Activated CD8-positive, alpha-beta T cell treated with anti-CD3 and anti-CD28 coated beads, Interleukin-2, amount 10 ng/mL, durations not matched to agents 7 days and 5 days (primary cell): ENCODE measurements at regions not wholly inside any gene's neighbourhood (a gene's known extent, or its start where the extent isn't known, plus 50 kb on each side); places are given as distances from the start of the nearest gene placed in this dataset.

Source experiments
- ATAC-seq: fragments of 150-1000 bp; cut with Tn5 transposase; one replicate; pipeline ENCODE4 v1.10.0; 2021; ENCODE audit warnings: moderate library complexity
- CTCF ChIA-PET: fragments of 350-600 bp; sonication (Branson Sonifier 250); formaldehyde crosslinking; loops from one replicate; lab custom pipeline; 2021; ENCODE audit warnings: antibody characterized with exemption; lab: Charles Lee
- POLR2A ChIA-PET: fragments of 350-600 bp; sonication (Branson Sonifier 250); formaldehyde crosslinking; loops from one replicate; lab custom pipeline; 2021; ENCODE audit warnings: antibody characterized with exemption; lab: Charles Lee
- DNase-seq: peaks from one replicate; pipeline ENCODE4 v3.0.0-alpha.2; 2020
- H3K27ac Mint-ChIP-seq: one replicate; pipeline ENCODE4 v1.8.0; 2021; ENCODE audit warnings: mild to moderate bottlenecking, mixed read lengths
- H3K27me3 Mint-ChIP-seq: one replicate; pipeline ENCODE4 v1.8.0; 2021; ENCODE audit warnings: low read depth, mixed read lengths
- H3K36me3 Mint-ChIP-seq: one replicate; pipeline ENCODE4 v1.8.0; 2021; ENCODE audit warnings: low read depth, mixed read lengths
- H3K4me1 Mint-ChIP-seq: one replicate; pipeline ENCODE4 v1.8.0; 2021; ENCODE audit warnings: low read depth, mixed read lengths
- H3K4me3 Mint-ChIP-seq: one replicate; pipeline ENCODE4 v1.8.0; 2021; ENCODE audit warnings: mild to moderate bottlenecking, mixed read lengths
- H3K9me3 Mint-ChIP-seq: one replicate; pipeline ENCODE4 v1.8.0; 2022; ENCODE audit warnings: mixed read lengths; ENCODE audit not compliant: insufficient read depth

GRCh38 chr2:138137949-138138348 lies 173.7 kb downstream of the HNMT start:
- no peak for ATAC-seq
- CTCF ChIA-PET = no interaction called here

GRCh38 chr2:138147796-138148195 lies 183.5 kb downstream of the HNMT start:
- Mint-ChIP-seq H3K4me1 (no peaks in the 10 kb centered on the region), H3K36me3 (no peaks in the 10 kb centered on the region), H3K27me3 (no peaks in the 10 kb centered on the region), H3K9me3 (no peaks in the 10 kb centered on the region), H3K4me3 (no peak overlapping the region), H3K27ac (no peak overlapping the region)
- ChIA-PET POLR2A (no interaction called here), CTCF (no interaction called here)
- ATAC-seq = no peak
- no peak for DNase-seq

More at GRCh38 chr2:138137949-138138348, 173.7 kb downstream of the HNMT start:
- Mint-ChIP-seq H3K36me3 (no peaks in the 10 kb centered on the region), H3K4me3 (no peak overlapping the region), H3K27ac (no peak overlapping the region), H3K4me1 (no peaks in the 10 kb centered on the region), H3K9me3 (no peaks in the 10 kb centered on the region), H3K27me3 (no peaks in the 10 kb centered on the region)
- no peak for DNase-seq
- POLR2A ChIA-PET = no interaction called here

- ChIA-PET CTCF (no interaction called here), POLR2A (no interaction called here)
- no peaks in the 10 kb centered on the region for H3K36me3 Mint-ChIP-seq
- no peaks in the 10 kb centered on the region for H3K27me3 Mint-ChIP-seq
- no peaks in the 10 kb centered on the region for H3K9me3 Mint-ChIP-seq
- no peaks in the 10 kb centered on the region for H3K4me1 Mint-ChIP-seq
- H3K27ac Mint-ChIP-seq = no peak overlapping the region
- no peak overlapping the region for H3K4me3 Mint-ChIP-seq
- no peak for ATAC-seq
- DNase-seq = no peak
Observed at GRCh38 chr2:138155304-138155703, 191.0 kb downstream of the HNMT start.

GRCh38 chr2:138157372-138157771 lies 193.1 kb downstream of the HNMT start:
- Mint-ChIP-seq H3K4me3 (no peak overlapping the region), H3K4me1 (no peaks in the 10 kb centered on the region), H3K9me3 (no peaks in the 10 kb centered on the region), H3K36me3 (no peaks in the 10 kb centered on the region), H3K27ac (no peak overlapping the region), H3K27me3 (no peaks in the 10 kb centered on the region)
- CTCF ChIA-PET = no interaction called here
- POLR2A ChIA-PET = no interaction called here
- no peak for DNase-seq
- no peak for ATAC-seq

GRCh38 chr2:138170485-138170884 lies 206.2 kb downstream of the HNMT start:
- H3K4me1 Mint-ChIP-seq = no peaks in the 10 kb centered on the region
- H3K27ac Mint-ChIP-seq = no peak overlapping the region
- no peak overlapping the region for H3K4me3 Mint-ChIP-seq
- H3K36me3 Mint-ChIP-seq = no peaks in the 10 kb centered on the region
- no peaks in the 10 kb centered on the region for H3K27me3 Mint-ChIP-seq
- POLR2A ChIA-PET = no interaction called here
- DNase-seq (no peak), ATAC-seq (no peak)
- H3K9me3 Mint-ChIP-seq = no peaks in the 10 kb centered on the region
- CTCF ChIA-PET = no interaction called here

- no peaks in the 10 kb centered on the region for H3K4me1 Mint-ChIP-seq
- ATAC-seq (no peak), DNase-seq (no peak)
- no peaks in the 10 kb centered on the region for H3K27me3 Mint-ChIP-seq
- CTCF ChIA-PET = no interaction called here
- POLR2A ChIA-PET = no interaction called here
- no peak overlapping the region for H3K27ac Mint-ChIP-seq
- no peaks in the 10 kb centered on the region for H3K9me3 Mint-ChIP-seq
- no peaks in the 10 kb centered on the region for H3K36me3 Mint-ChIP-seq
- no peak overlapping the region for H3K4me3 Mint-ChIP-seq
Observed at GRCh38 chr2:138171244-138171643, 207.0 kb downstream of the HNMT start.

GRCh38 chr2:138175066-138175465 lies 210.8 kb downstream of the HNMT start:
- Mint-ChIP-seq H3K4me1 (no peaks in the 10 kb centered on the region), H3K27ac (no peak overlapping the region), H3K4me3 (no peak overlapping the region), H3K36me3 (no peaks in the 10 kb centered on the region), H3K27me3 (no peaks in the 10 kb centered on the region), H3K9me3 (peaks cover 5% of the 10 kb centered on the region)
- no peak for ATAC-seq
- DNase-seq = no peak
- POLR2A ChIA-PET = no interaction called here
- CTCF ChIA-PET = no interaction called here

- H3K36me3 Mint-ChIP-seq = no peaks in the 10 kb centered on the region
- peaks cover 5% of the 10 kb centered on the region for H3K9me3 Mint-ChIP-seq
- H3K4me1 Mint-ChIP-seq = no peaks in the 10 kb centered on the region
- DNase-seq = no peak
- CTCF ChIA-PET = no interaction called here
- POLR2A ChIA-PET = no interaction called here
- no peak for ATAC-seq
- H3K4me3 Mint-ChIP-seq = no peak overlapping the region
- no peak overlapping the region for H3K27ac Mint-ChIP-seq
- H3K27me3 Mint-ChIP-seq = no peaks in the 10 kb centered on the region
Observed at GRCh38 chr2:138176862-138177439, 212.7 kb downstream of the HNMT start.

- no peak overlapping the region for H3K27ac Mint-ChIP-seq
Observed at GRCh38 chr2:138177693-138178092, 213.4 kb downstream of the HNMT start.

GRCh38 chr2:138180692-138181386 lies 216.6 kb downstream of the HNMT start:
- Mint-ChIP-seq H3K36me3 (no peaks in the 10 kb centered on the region), H3K4me1 (no peaks in the 10 kb centered on the region), H3K27me3 (no peaks in the 10 kb centered on the region), H3K4me3 (no peak overlapping the region), H3K27ac (no peak overlapping the region), H3K9me3 (peaks cover 5% of the 10 kb centered on the region)
- DNase-seq = no peak
- CTCF ChIA-PET = no interaction called here
- ATAC-seq = no peak
- POLR2A ChIA-PET = no interaction called here

More at GRCh38 chr2:138177693-138178092, 213.4 kb downstream of the HNMT start:
- Mint-ChIP-seq H3K9me3 (peaks cover 5% of the 10 kb centered on the region), H3K4me3 (no peak overlapping the region), H3K27me3 (no peaks in the 10 kb centered on the region), H3K4me1 (no peaks in the 10 kb centered on the region), H3K36me3 (no peaks in the 10 kb centered on the region)
- ChIA-PET POLR2A (no interaction called here), CTCF (no interaction called here)
- no peak for ATAC-seq
- DNase-seq = no peak

GRCh38 chr2:138182250-138182936 lies 218.1 kb downstream of the HNMT start:
- CTCF ChIA-PET = no interaction called here
- Mint-ChIP-seq H3K27me3 (no peaks in the 10 kb centered on the region), H3K27ac (no peak overlapping the region), H3K4me1 (no peaks in the 10 kb centered on the region), H3K4me3 (no peak overlapping the region), H3K9me3 (peaks cover 5% of the 10 kb centered on the region), H3K36me3 (no peaks in the 10 kb centered on the region)
- ATAC-seq (no peak), DNase-seq (no peak)
- POLR2A ChIA-PET = no interaction called here

GRCh38 chr2:138182937-138183312 lies 218.7 kb downstream of the HNMT start:
- ChIA-PET CTCF (no interaction called here), POLR2A (no interaction called here)
- H3K9me3 Mint-ChIP-seq = peaks cover 3% of the 10 kb centered on the region
- H3K4me3 Mint-ChIP-seq = no peak overlapping the region
- no peak overlapping the region for H3K27ac Mint-ChIP-seq
- no peaks in the 10 kb centered on the region for H3K4me1 Mint-ChIP-seq
- ATAC-seq = no peak
- no peaks in the 10 kb centered on the region for H3K36me3 Mint-ChIP-seq
- no peak for DNase-seq
- no peaks in the 10 kb centered on the region for H3K27me3 Mint-ChIP-seq
